A673 (cell line): ENCODE measurements at regions not wholly inside any gene's neighbourhood (a gene's known extent, or its start where the extent isn't known, plus 50 kb on each side); places are given as distances from the start of the nearest gene placed in this dataset.

ENCODE experiments used
- BruUV-seq: library from RNA; stranded (reverse); fragments of 400-500 nt; replicated peaks from 2 replicates; lab custom pipeline; 2021; lab: Mats Ljungman, UMichigan
- CTCF ChIA-PET: fragments of 300-600 bp; sonication (Branson Sonifier 250); formaldehyde crosslinking; loops from one replicate; lab custom pipeline; 2022; ENCODE audit warnings: antibody characterized with exemption; lab: Charles Lee
- POLR2A ChIA-PET: fragments of 300-600 bp; sonication (Branson Sonifier 250); formaldehyde crosslinking; loops from one replicate; lab custom pipeline; 2022; ENCODE audit warnings: antibody characterized with exemption; ENCODE audit not compliant: low non-redundant PET; lab: Charles Lee
- DNase-seq: peaks from one replicate; pipeline ENCODE4 v3.0.0-alpha.2; 2015; ENCODE audit warnings: low spot score
- H3K27ac ChIP-seq: fragments of 200-600 bp; sonication (generic); 2 replicates; pipeline ENCODE4 v1.5.1; 2016; ENCODE audit warnings: mixed run types, low read depth, mild to moderate bottlenecking, mixed read lengths, antibody characterized with exemption, low read length; ENCODE audit not compliant: poor library complexity, severe bottlenecking
- H3K27me3 ChIP-seq: fragments of 200-600 bp; sonication (generic); replicated peaks from 2 replicates; pipeline ENCODE4 v1.6.1; 2017; ENCODE audit warnings: mixed run types, low read depth, mild to moderate bottlenecking, mixed read lengths, antibody characterized with exemption, low read length; ENCODE audit not compliant: insufficient read depth, poor library complexity
- H3K36me3 ChIP-seq: fragments of 200-600 bp; sonication (generic); 2 replicates; pipeline ENCODE4 v1.6.1; 2016; ENCODE audit warnings: mixed run types, mild to moderate bottlenecking, mixed read lengths, antibody characterized with exemption, low read length; ENCODE audit not compliant: insufficient read depth, poor library complexity, severe bottlenecking
- H3K4me1 ChIP-seq: fragments of 200-600 bp; sonication (generic); 2 replicates; pipeline ENCODE4 v1.6.1; 2017; ENCODE audit warnings: mixed run types, mild to moderate bottlenecking, mixed read lengths, antibody characterized with exemption, low read length; ENCODE audit not compliant: insufficient read depth, poor library complexity, severe bottlenecking
- H3K4me3 ChIP-seq: fragments of 200-600 bp; sonication (generic); 2 replicates; pipeline ENCODE4 v1.5.1; 2016; ENCODE audit warnings: low read depth, mixed run types, mild to moderate bottlenecking, mixed read lengths, low read length; ENCODE audit not compliant: poor library complexity, severe bottlenecking
- H3K9me3 ChIP-seq: fragments of 200-600 bp; sonication (generic); 2 replicates; pipeline ENCODE4 v1.6.1; 2016; ENCODE audit warnings: mixed run types, low read depth, mild to moderate bottlenecking, mixed read lengths, antibody characterized with exemption, low read length; ENCODE audit not compliant: poor library complexity, severe bottlenecking
- CTCF ChIP-seq: fragments of 300-800, 200-600 bp; sonication (generic); conservative IDR thresholded peaks from 2 replicates; pipeline ENCODE4 v1.5.1; 2017; ENCODE audit warnings: low read depth, mild to moderate bottlenecking, antibody characterized with exemption, low read length, moderate library complexity, mixed read lengths
- EZH2 ChIP-seq: fragments of 200-600 bp; sonication (generic); IDR thresholded peaks from 2 replicates; pipeline ENCODE4 v1.6.1; 2017; ENCODE audit warnings: borderline replicate concordance, low read depth, mild to moderate bottlenecking, mixed read lengths, antibody characterized with exemption, low read length; ENCODE audit not compliant: poor library complexity, severe bottlenecking
- intact Hi-C: fragments of 100-400 bp; cut with micrococcal nuclease; formaldehyde crosslinking; loops from one replicate; pipeline ENCODE4 v1.10.0; 2022; ENCODE audit not compliant: unreplicated experiment

- TF ChIP-seq EZH2, result no peak
- no peak for TF ChIP-seq CTCF
- CTCF ChIA-PET, result no interaction called here
- H3K9me3 ChIP-seq, result no peaks in the 10 kb centered on the region
- H3K4me1 ChIP-seq, result no peaks in the 10 kb centered on the region
- H3K27me3 ChIP-seq, result no peaks in the 10 kb centered on the region
- no peak overlapping the region for H3K4me3 ChIP-seq
- intact Hi-C loops, result no loop called here
- BruUV-seq, result no TSS peak
- no peaks in the 10 kb centered on the region for H3K36me3 ChIP-seq
- no peak overlapping the region for H3K27ac ChIP-seq
- POLR2A ChIA-PET, result no interaction called here
- DNase-seq, result no peak
Observed at GRCh38 chr3:39744746-39745145, 64.7 kb upstream of the MYRIP start.

- H3K9me3 ChIP-seq, result no peaks in the 10 kb centered on the region
- H3K4me3 ChIP-seq, result no peak overlapping the region
- no peak for TF ChIP-seq EZH2
- intact Hi-C loops, result no loop called here
- DNase-seq, result no peak
- H3K36me3 ChIP-seq, result no peaks in the 10 kb centered on the region
- no TSS peak for BruUV-seq
- ChIA-PET CTCF (no interaction called here), POLR2A (no interaction called here)
- H3K27ac ChIP-seq, result no peak overlapping the region
- no peaks in the 10 kb centered on the region for H3K27me3 ChIP-seq
- H3K4me1 ChIP-seq, result no peaks in the 10 kb centered on the region
Observed at GRCh38 chr3:39748002-39748401, 61.4 kb upstream of the MYRIP start.

DNA sequence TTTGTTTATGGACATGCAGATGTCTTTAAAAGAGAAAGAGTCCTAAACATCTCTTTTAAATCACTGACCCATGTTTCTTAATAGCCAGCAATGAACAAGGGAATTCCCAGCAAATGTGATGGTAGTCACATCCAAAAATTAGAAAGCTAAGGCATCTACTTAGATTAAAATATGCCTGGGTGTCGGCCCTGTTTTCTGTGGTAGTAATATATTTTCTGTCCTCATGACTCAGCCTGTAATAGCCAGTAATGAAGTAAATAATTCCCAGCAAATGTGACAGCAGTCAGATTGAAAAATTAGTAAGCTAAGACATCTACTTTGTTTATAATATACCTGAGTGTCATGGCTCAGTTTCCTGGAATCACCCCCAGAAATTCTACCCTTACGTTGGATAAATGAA, 60.6 kb upstream of the MYRIP start:
- Histone ChIP-seq H3K9me3 (no peaks in the 10 kb centered on the region), H3K36me3 (no peaks in the 10 kb centered on the region), H3K27ac (no peak overlapping the region), H3K4me1 (no peaks in the 10 kb centered on the region), H3K4me3 (no peak overlapping the region), H3K27me3 (no peaks in the 10 kb centered on the region)
- intact Hi-C loops, result no loop called here
- ChIA-PET POLR2A (no interaction called here), CTCF (no interaction called here)
- BruUV-seq, result no TSS peak
- no peak for DNase-seq
- TF ChIP-seq CTCF (no peak), EZH2 (no peak)

- POLR2A ChIA-PET, result no interaction called here
- Histone ChIP-seq H3K27ac (no peak overlapping the region), H3K27me3 (no peaks in the 10 kb centered on the region), H3K4me1 (no peaks in the 10 kb centered on the region), H3K9me3 (no peaks in the 10 kb centered on the region), H3K4me3 (no peak overlapping the region), H3K36me3 (no peaks in the 10 kb centered on the region)
- DNase-seq, result no peak
- CTCF ChIA-PET, result no interaction called here
- BruUV-seq, result no TSS peak
- intact Hi-C loops, result no loop called here
- TF ChIP-seq CTCF (no peak), EZH2 (no peak)
Observed at GRCh38 chr3:39750712-39751111, 58.7 kb upstream of the MYRIP start.
